ENCODE measurements at regions not wholly inside any gene's neighbourhood (a gene's known extent, or its start where the extent isn't known, plus 50 kb on each side); places are given as distances from the start of the nearest gene placed in this dataset.

DNA sequence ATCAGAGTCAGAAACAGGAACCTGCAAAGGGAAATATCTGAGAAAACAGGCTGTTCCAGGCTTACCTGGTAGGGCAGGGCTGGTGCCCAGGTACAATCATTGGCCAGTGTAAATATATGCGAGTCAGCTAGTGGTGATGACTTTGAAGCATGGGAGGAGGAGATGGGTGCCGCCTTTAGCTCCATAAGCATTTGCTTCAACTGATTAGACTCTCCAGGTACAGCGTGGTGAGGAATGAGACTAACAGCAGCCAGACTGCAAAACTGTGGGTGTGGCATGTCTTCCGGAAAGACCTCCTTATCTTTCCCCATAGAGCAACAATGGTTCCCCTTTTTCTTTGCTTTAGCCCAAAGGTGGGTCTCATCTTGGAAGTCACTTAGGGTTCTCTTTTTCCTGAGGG lies 137.2 kb downstream of the LRIG2 start:
- Mint-ChIP-seq H3K4me1 (ENCODE audit: unreplicated experiment) (no peaks in the 10 kb centered on the region), H3K27ac (ENCODE audit: unreplicated experiment) (no peak overlapping the region), H3K27me3 (ENCODE audit: unreplicated experiment) (peaks cover 18% of the 10 kb centered on the region), H3K36me3 (ENCODE audit: unreplicated experiment) (no peaks in the 10 kb centered on the region), H3K4me3 (ENCODE audit: unreplicated experiment) (no peak overlapping the region), H3K9me3 (ENCODE audit: unreplicated experiment) (peaks cover 1% of the 10 kb centered on the region)
- no peak for TF ChIP-seq CTCF (IDR thresholded peaks at IDR 0.05)
- DNase-seq (ENCODE audit: extremely low spot score, unreplicated experiment), result no peak

DNA sequence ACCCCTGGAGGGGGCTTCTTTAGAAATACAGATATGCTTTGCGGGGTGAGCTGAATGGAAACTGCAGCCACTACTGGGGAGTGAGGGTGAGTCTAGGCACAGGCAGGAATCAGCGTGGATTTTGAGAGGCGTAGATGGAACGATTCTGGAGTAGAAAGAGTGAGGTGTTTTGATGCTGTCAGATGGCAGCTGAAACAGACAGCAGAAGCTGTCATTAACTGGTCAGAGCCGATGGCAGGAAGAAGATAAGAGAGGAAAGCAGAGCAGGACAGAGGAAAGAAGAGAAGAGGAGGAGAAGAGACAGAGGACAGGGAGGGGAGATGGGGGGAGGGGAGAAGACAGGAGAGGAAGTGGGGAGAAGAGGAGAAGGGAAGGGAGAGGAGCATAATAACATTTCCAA lies 138.5 kb downstream of the LRIG2 start:
- H3K4me3 Mint-ChIP-seq (ENCODE audit: unreplicated experiment), result no peak overlapping the region
- H3K27me3 Mint-ChIP-seq (ENCODE audit: unreplicated experiment), result peaks cover 20% of the 10 kb centered on the region
- no peaks in the 10 kb centered on the region for H3K4me1 Mint-ChIP-seq (ENCODE audit: unreplicated experiment)
- no peaks in the 10 kb centered on the region for H3K36me3 Mint-ChIP-seq (ENCODE audit: unreplicated experiment)
- peaks cover 4% of the 10 kb centered on the region for H3K9me3 Mint-ChIP-seq (ENCODE audit: unreplicated experiment)
- peak; percentile 72 for DNase-seq (ENCODE audit: extremely low spot score, unreplicated experiment)
- TF ChIP-seq CTCF (IDR thresholded peaks at IDR 0.05), result no peak
- H3K27ac Mint-ChIP-seq (ENCODE audit: unreplicated experiment), result no peak overlapping the region

DNA sequence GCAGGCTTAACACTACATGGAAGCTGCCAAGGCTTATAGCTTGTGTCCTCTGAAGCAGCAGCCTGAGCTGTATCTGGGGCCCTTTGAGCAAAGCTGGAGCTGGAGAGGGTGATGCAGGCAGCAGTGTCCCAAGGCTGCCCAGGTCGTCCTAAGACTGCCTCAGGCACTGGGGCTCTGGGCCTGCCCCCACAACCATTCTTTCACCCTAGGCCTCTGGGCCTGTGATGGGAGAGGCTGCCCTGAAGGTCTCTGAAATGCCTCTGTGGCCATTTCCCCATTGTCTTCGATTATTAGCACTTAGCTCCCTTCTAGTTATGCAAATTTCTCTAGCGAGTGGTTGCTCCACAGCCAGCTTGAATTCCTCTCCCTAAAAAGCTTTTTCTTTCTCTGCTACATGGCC lies 142.0 kb downstream of the LRIG2 start:
- TF ChIP-seq CTCF (IDR thresholded peaks at IDR 0.05), result no peak
- no peak for DNase-seq (ENCODE audit: extremely low spot score, unreplicated experiment)
- Mint-ChIP-seq H3K9me3 (ENCODE audit: unreplicated experiment) (peaks cover 4% of the 10 kb centered on the region), H3K4me1 (ENCODE audit: unreplicated experiment) (no peaks in the 10 kb centered on the region), H3K27me3 (ENCODE audit: unreplicated experiment) (peaks cover 13% of the 10 kb centered on the region), H3K4me3 (ENCODE audit: unreplicated experiment) (no peak overlapping the region), H3K36me3 (ENCODE audit: unreplicated experiment) (no peaks in the 10 kb centered on the region), H3K27ac (ENCODE audit: unreplicated experiment) (no peak overlapping the region)

- no peaks in the 10 kb centered on the region for H3K36me3 Mint-ChIP-seq (ENCODE audit: unreplicated experiment)
- DNase-seq (ENCODE audit: extremely low spot score, unreplicated experiment), result no peak
- no peak for TF ChIP-seq CTCF (IDR thresholded peaks at IDR 0.05)
- H3K27ac Mint-ChIP-seq (ENCODE audit: unreplicated experiment), result no peak overlapping the region
- H3K4me3 Mint-ChIP-seq (ENCODE audit: unreplicated experiment), result no peak overlapping the region
- H3K9me3 Mint-ChIP-seq (ENCODE audit: unreplicated experiment), result peaks cover 4% of the 10 kb centered on the region
- H3K27me3 Mint-ChIP-seq (ENCODE audit: unreplicated experiment), result peaks cover 12% of the 10 kb centered on the region
- no peaks in the 10 kb centered on the region for H3K4me1 Mint-ChIP-seq (ENCODE audit: unreplicated experiment)
These were observed 143.7 kb downstream of the LRIG2 start for GRCh38 chr1:113216664-113217063.

GRCh38 chr1:113217447-113218208 lies 144.6 kb downstream of the LRIG2 start:
- no peaks in the 10 kb centered on the region for H3K4me1 Mint-ChIP-seq (ENCODE audit: unreplicated experiment)
- H3K9me3 Mint-ChIP-seq (ENCODE audit: unreplicated experiment), result peaks cover 4% of the 10 kb centered on the region

More at GRCh38 chr1:113217447-113218208, 144.6 kb downstream of the LRIG2 start:
- no peak overlapping the region for H3K27ac Mint-ChIP-seq (ENCODE audit: unreplicated experiment)
- no peaks in the 10 kb centered on the region for H3K36me3 Mint-ChIP-seq (ENCODE audit: unreplicated experiment)
- TF ChIP-seq CTCF (IDR thresholded peaks at IDR 0.05), result no peak
- no peak overlapping the region for H3K4me3 Mint-ChIP-seq (ENCODE audit: unreplicated experiment)
- no peak for DNase-seq (ENCODE audit: extremely low spot score, unreplicated experiment)
- peaks cover 15% of the 10 kb centered on the region for H3K27me3 Mint-ChIP-seq (ENCODE audit: unreplicated experiment)

All from osteocyte (in vitro differentiated cells).